Progenitor cell of endocrine pancreas (in vitro differentiated cells): ENCODE measurements at regions not wholly inside any gene's neighbourhood (a gene's known extent, or its start where the extent isn't known, plus 50 kb on each side); places are given as distances from the start of the nearest gene placed in this dataset.

Experiments used
- DNase-seq: peaks from one replicate; pipeline ENCODE4 v3.0.0; 2021; ENCODE audit warnings: low spot score; ENCODE audit not compliant: unreplicated experiment
- H3K27ac Mint-ChIP-seq: 2 replicates; pipeline ENCODE4 v1.8.0; 2021; ENCODE audit warnings: mild to moderate bottlenecking, moderate library complexity, mixed read lengths
- H3K27me3 Mint-ChIP-seq: 2 replicates; pipeline ENCODE4 v1.8.0; 2021; ENCODE audit warnings: mixed read lengths
- H3K36me3 Mint-ChIP-seq: 2 replicates; pipeline ENCODE4 v1.8.0; 2022; ENCODE audit warnings: mixed read lengths; ENCODE audit not compliant: insufficient read depth
- H3K4me1 Mint-ChIP-seq: 2 replicates; pipeline ENCODE4 v1.8.0; 2021; ENCODE audit warnings: low read depth, mixed read lengths
- H3K4me3 Mint-ChIP-seq: 2 replicates; pipeline ENCODE4 v1.8.0; 2021; ENCODE audit warnings: low read depth, mild to moderate bottlenecking, moderate library complexity, mixed read lengths
- H3K9me3 Mint-ChIP-seq: 2 replicates; pipeline ENCODE4 v1.8.0; 2021; ENCODE audit warnings: low read depth, mixed read lengths
- CTCF ChIP-seq: fragments of 200-600 bp; sonication (generic); IDR thresholded peaks from one replicate; pipeline ENCODE4 v1.5.0; 2021; ENCODE audit warnings: antibody characterized with exemption, mild to moderate bottlenecking; ENCODE audit not compliant: unreplicated experiment

GRCh38 chr1:118272884-118273283 lies 87.9 kb upstream of the SPAG17 start:
- TF ChIP-seq CTCF = no peak
- no peak overlapping the region for H3K4me3 Mint-ChIP-seq
- H3K27ac Mint-ChIP-seq = no peak overlapping the region
- H3K4me1 Mint-ChIP-seq = peaks cover 2% of the 10 kb centered on the region
- H3K27me3 Mint-ChIP-seq = no peaks in the 10 kb centered on the region
- no peak for DNase-seq
- no peaks in the 10 kb centered on the region for H3K36me3 Mint-ChIP-seq
- peaks cover 5% of the 10 kb centered on the region for H3K9me3 Mint-ChIP-seq

DNA sequence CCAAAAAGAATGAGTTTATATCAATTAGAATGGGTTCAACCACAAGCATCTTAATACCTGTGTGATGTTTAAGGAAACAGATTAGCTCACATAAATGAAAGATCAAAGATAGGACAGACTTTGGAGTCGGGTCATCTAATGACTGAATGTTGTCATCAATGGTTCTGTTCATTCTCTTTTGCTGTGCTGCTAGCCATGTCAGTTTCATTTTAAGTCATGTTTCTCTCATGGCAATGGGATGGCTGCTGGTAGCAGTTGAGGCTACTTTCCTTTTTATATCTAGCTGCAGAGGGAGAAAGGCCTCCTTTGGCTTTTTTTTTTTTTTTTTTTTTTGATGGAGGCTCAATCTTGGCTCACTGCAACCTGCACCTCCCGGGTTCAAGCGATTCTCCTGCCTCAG lies 86.9 kb upstream of the SPAG17 start:
- H3K27me3 Mint-ChIP-seq = no peaks in the 10 kb centered on the region
- no peak for DNase-seq
- H3K27ac Mint-ChIP-seq = no peak overlapping the region
- H3K9me3 Mint-ChIP-seq = peaks cover 1% of the 10 kb centered on the region
- no peaks in the 10 kb centered on the region for H3K36me3 Mint-ChIP-seq
- no peak overlapping the region for H3K4me3 Mint-ChIP-seq
- peaks cover 2% of the 10 kb centered on the region for H3K4me1 Mint-ChIP-seq
- TF ChIP-seq CTCF = no peak

DNA sequence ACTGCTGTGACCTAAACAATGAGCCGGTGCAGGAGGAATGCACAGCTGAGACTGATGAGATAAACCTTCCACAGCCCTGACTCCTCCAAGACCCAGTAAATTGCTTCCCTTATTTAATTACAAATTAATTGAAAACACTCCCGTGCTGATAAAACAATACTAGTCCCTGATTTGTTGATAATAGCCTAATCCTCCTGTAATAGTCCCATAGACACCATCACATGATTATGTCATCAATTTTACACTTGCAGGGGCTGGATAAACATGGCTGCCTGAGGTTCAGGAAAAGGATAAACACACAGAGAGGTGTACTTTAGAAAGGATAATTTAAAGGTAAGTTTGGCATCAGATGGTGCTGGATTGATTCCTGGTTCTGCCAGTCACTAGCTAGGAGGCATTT lies 84.6 kb upstream of the SPAG17 start:
- Mint-ChIP-seq H3K36me3 (no peaks in the 10 kb centered on the region), H3K9me3 (no peaks in the 10 kb centered on the region), H3K4me3 (no peak overlapping the region), H3K27me3 (no peaks in the 10 kb centered on the region), H3K4me1 (peaks cover 2% of the 10 kb centered on the region), H3K27ac (no peak overlapping the region)
- DNase-seq = no peak
- no peak for TF ChIP-seq CTCF

DNA sequence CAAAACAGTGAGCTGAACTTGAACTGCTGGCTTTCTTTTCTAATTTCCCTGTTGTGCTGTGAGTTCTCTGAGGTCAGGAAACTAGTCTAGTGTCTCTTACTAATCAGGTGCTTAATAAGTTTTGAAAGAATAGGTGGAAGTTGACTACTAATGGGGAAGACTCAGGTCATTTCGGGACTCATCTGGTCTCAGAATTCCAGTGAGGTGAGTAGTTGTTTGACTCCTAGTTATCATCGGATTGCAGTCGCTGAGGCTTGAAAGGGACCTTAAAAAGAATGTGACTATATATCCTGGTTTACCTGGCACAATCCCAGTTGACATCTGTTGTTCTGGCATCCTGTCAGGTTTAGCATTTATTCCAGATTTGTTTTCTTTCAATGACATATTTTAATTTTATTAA lies 81.4 kb upstream of the SPAG17 start:
- Mint-ChIP-seq H3K27ac (no peak overlapping the region), H3K4me3 (no peak overlapping the region), H3K27me3 (peaks cover 2% of the 10 kb centered on the region), H3K4me1 (peaks cover 2% of the 10 kb centered on the region), H3K36me3 (no peaks in the 10 kb centered on the region), H3K9me3 (no peaks in the 10 kb centered on the region)
- no peak for TF ChIP-seq CTCF
- no peak for DNase-seq

DNA sequence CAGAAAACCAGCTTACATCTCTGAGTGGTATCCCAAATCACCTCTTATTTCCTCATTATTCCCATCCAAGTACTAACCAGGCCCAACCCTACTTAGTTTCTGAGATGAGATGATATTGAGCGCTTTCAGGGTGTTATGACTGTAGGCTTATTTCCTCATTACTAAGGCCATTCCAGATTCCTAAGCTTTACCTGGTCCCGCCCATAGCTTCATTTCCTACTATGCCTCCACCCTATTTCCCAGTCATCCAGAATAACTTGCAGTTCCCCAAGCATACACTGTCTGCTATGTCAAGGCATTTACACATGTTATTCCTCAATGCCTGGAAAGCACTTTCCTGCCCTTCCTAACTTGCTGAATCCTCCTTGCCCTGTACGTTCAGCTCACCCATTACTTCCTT lies 79.3 kb upstream of the SPAG17 start:
- Mint-ChIP-seq H3K27me3 (peaks cover 2% of the 10 kb centered on the region), H3K4me1 (no peaks in the 10 kb centered on the region), H3K4me3 (no peak overlapping the region), H3K36me3 (no peaks in the 10 kb centered on the region), H3K27ac (no peak overlapping the region), H3K9me3 (no peaks in the 10 kb centered on the region)
- no peak for DNase-seq
- TF ChIP-seq CTCF = no peak
